A549 (cell line): ENCODE measurements at regions not wholly inside any gene's neighbourhood (a gene's known extent, or its start where the extent isn't known, plus 50 kb on each side); places are given as distances from the start of the nearest gene placed in this dataset.

ENCODE experiments used
- ATAC-seq, 2 experiments: fragments of 200-7000 bp in 1 of 2; fragments of >200 bp in 1 of 2; cut with Nextera tagmentation in 1 of 2; cut with Tn5 transposase in 1 of 2; 3 replicates each; pipeline versions ENCODE4 v1.8.0 to v1.9.1; 2018 to 2020; ENCODE audit warnings: mild to moderate bottlenecking in 1 of 2, moderate library complexity in 1 of 2
- CTCF ChIA-PET: fragments of 300-600 bp; sonication (Branson Sonifier 250); formaldehyde crosslinking; extraction: SDS; loops from one replicate; lab custom pipeline; 2021; ENCODE audit warnings: antibody characterized with exemption, inconsistent platforms; lab: Yijun Ruan, JAX
- POLR2A ChIA-PET: fragments of 350-600 bp; formaldehyde crosslinking; extraction: SDS; loops from one replicate; lab custom pipeline; 2021; ENCODE audit warnings: antibody characterized with exemption, inconsistent platforms; lab: Yijun Ruan, JAX
- DNase-seq, 2 experiments: peaks; one replicate each; pipeline versions ENCODE4 v3.0.0 to v3.0.0-alpha.2; 2011 to 2016; ENCODE audit warnings: low read depth in 1 of 2, low spot score in 1 of 2
- FAIRE-seq: peaks from 2 replicates; lab custom pipeline; 2011; peaks lifted over from hg19 to GRCh38; lab: Jason Lieb, UNC
- H3K27ac ChIP-seq, 2 experiments: fragments of >200 bp; sonication (Bioruptor Twin); formaldehyde crosslinking; 3 replicates each; pipeline ENCODE4 v1.5.1; 2016 to 2017
- H3K4me1 ChIP-seq: fragments of >200 bp; sonication (Bioruptor Twin); formaldehyde crosslinking; 3 replicates; pipeline ENCODE4 v1.6.1; 2016
- H3K4me2 ChIP-seq: fragments of >200 bp; sonication (Bioruptor Twin); formaldehyde crosslinking; 3 replicates; pipeline ENCODE4 v1.6.1; 2016
- H3K4me3 ChIP-seq: fragments of >200 bp; sonication (Bioruptor Twin); formaldehyde crosslinking; 3 replicates; pipeline ENCODE4 v1.5.1; 2016
- H3K9me3 ChIP-seq: fragments of >200 bp; sonication (Bioruptor Twin); formaldehyde crosslinking; 3 replicates; pipeline ENCODE4 v1.6.1; 2016
- ATOH8 ChIP-seq: fragments of 250-450 bp; sonication (Bioruptor Pico); IDR thresholded peaks from 2 replicates; pipeline ENCODE4 v1.5.0; 2020; ENCODE audit warnings: low read depth, mild to moderate bottlenecking, moderate library complexity
- CTCF ChIP-seq: fragments of >200 bp; sonication (Bioruptor Twin); formaldehyde crosslinking; IDR thresholded peaks from 3 replicates; pipeline ENCODE4 v1.5.1; 2016
- ELK1 ChIP-seq: fragments of 150-350 bp; IDR thresholded peaks from 2 replicates; pipeline ENCODE4 v1.6.1; 2014; ENCODE audit warnings: low read depth, mild to moderate bottlenecking, low read length
- EP300 ChIP-seq, 2 experiments: fragments of >200 bp; sonication (Bioruptor Twin); formaldehyde crosslinking; IDR thresholded peaks; 2 replicates in 1 of 2; 3 replicates in 1 of 2; pipeline ENCODE4 v1.6.1; 2016 to 2017
- ESRRA ChIP-seq: fragments of 150-350 bp; IDR thresholded peaks from 2 replicates; pipeline ENCODE4 v1.6.1; 2014; ENCODE audit warnings: mild to moderate bottlenecking, low read length, borderline replicate concordance
- FOSB ChIP-seq: fragments of 250-450 bp; sonication (Bioruptor Pico); IDR thresholded peaks from 2 replicates; pipeline ENCODE4 v1.5.0; 2020; ENCODE audit warnings: mild to moderate bottlenecking, moderate library complexity
- FOXS1 ChIP-seq: fragments of 250-450 bp; sonication (Bioruptor Pico); IDR thresholded peaks from 2 replicates; pipeline ENCODE4 v1.5.0; 2020; ENCODE audit warnings: mild to moderate bottlenecking, moderate library complexity
- GATA3 ChIP-seq: IDR thresholded peaks from 2 replicates; pipeline ENCODE4 v1.6.1; 2012; ENCODE audit warnings: borderline replicate concordance
- HDAC2 ChIP-seq: fragments of 200-600 bp; sonication (generic); IDR thresholded peaks from 2 replicates; pipeline ENCODE4 v1.6.1; 2016
- HOXA7 ChIP-seq: fragments of 250-450 bp; sonication (Bioruptor Pico); IDR thresholded peaks from 2 replicates; pipeline ENCODE4 v1.5.0; 2020; ENCODE audit warnings: mild to moderate bottlenecking, moderate library complexity
- HOXB5 ChIP-seq: fragments of 250-450 bp; sonication (Bioruptor Pico); IDR thresholded peaks from 2 replicates; pipeline ENCODE4 v1.5.0; 2020; ENCODE audit warnings: mild to moderate bottlenecking, moderate library complexity
- KDM1A ChIP-seq: fragments of 200-600 bp; sonication (generic); IDR thresholded peaks from 2 replicates; pipeline ENCODE4 v1.6.1; 2016; ENCODE audit warnings: low read depth, mild to moderate bottlenecking
- MAFK ChIP-seq: fragments of 450-650 bp; IDR thresholded peaks from 2 replicates; pipeline ENCODE4 v1.6.1; 2014; ENCODE audit not compliant: partially characterized antibody
- MYC ChIP-seq: IDR thresholded peaks from 2 replicates; pipeline ENCODE4 v1.6.1; 2012; ENCODE audit warnings: mild to moderate bottlenecking, inconsistent platforms, low read length, improper control_type of control experiment, borderline replicate concordance
- NPAS2 ChIP-seq: fragments of 250-450 bp; sonication (Bioruptor Pico); IDR thresholded peaks from 2 replicates; pipeline ENCODE4 v1.8.0; 2022; ENCODE audit warnings: mild to moderate bottlenecking, moderate library complexity, borderline replicate concordance
- NR3C1 ChIP-seq: fragments of >200 bp; sonication (Bioruptor Twin); formaldehyde crosslinking; IDR thresholded peaks from 3 replicates; pipeline ENCODE4 v1.6.1; 2017
- PBX3 ChIP-seq: IDR thresholded peaks from 2 replicates; pipeline ENCODE4 v1.6.1; 2012
- POLR2A ChIP-seq: IDR thresholded peaks from 2 replicates; pipeline ENCODE4 v1.6.1; 2012; ENCODE audit warnings: mild to moderate bottlenecking, low read length
- RCOR1 ChIP-seq: fragments of 150-350 bp; IDR thresholded peaks from 2 replicates; pipeline ENCODE4 v1.6.1; 2014; ENCODE audit warnings: antibody characterized with exemption, low read length, low read depth
- RNF2 ChIP-seq: fragments of 200-600 bp; sonication (generic); IDR thresholded peaks from 2 replicates; pipeline ENCODE4 v1.6.1; 2016; ENCODE audit warnings: low read depth, mild to moderate bottlenecking, antibody characterized with exemption, moderate library complexity, borderline replicate concordance
- SREBF2 ChIP-seq: fragments of 450-650 bp; IDR thresholded peaks from 2 replicates; pipeline ENCODE4 v1.6.1; 2014; ENCODE audit warnings: mild to moderate bottlenecking, moderate library complexity
- USF2 ChIP-seq: fragments of 450-650 bp; IDR thresholded peaks from 2 replicates; pipeline ENCODE4 v1.6.1; 2014; ENCODE audit warnings: antibody characterized with exemption
- ZNF302 ChIP-seq: fragments of 250-450 bp; sonication (Bioruptor Pico); IDR thresholded peaks from 2 replicates; pipeline ENCODE4 v1.9.0; 2021; ENCODE audit warnings: inconsistent platforms, mild to moderate bottlenecking, moderate library complexity
- WGBS: methylation state at CpG from one replicate; pipeline ENCODE4 v1.1.6; 2017; ENCODE audit errors: missing lambda C conversion rate; 5-methylcytosine and 5-hydroxymethylcytosine counted together

- H3K4me3 ChIP-seq: no peak overlapping the region
- ATAC-seq (no peak), DNase-seq (no peak), FAIRE-seq (no peak)
- TF ChIP-seq SREBF2: no peak
- no peak for TF ChIP-seq HOXB5
- no peak for TF ChIP-seq CTCF
- no peak for TF ChIP-seq RNF2
- TF ChIP-seq NR3C1: no peak
- no peak for TF ChIP-seq ELK1
- H3K4me2 ChIP-seq: no peak overlapping the region
- ChIA-PET POLR2A (no interaction called here), CTCF (interaction anchor here (0.7 to 1.8 kb wide), 2 partner anchors 9 to 59 kb away, joined by 3 to 4 read pairs; no protein-coding TSS in a partner anchor)
- no peak overlapping the region for H3K27ac ChIP-seq
- WGBS: 56% methylated on average over 3 of the region's 3 CpGs
- H3K9me3 ChIP-seq: no peaks in the 10 kb centered on the region
- 0 out of 3 replicates have a peak, but pooled peaks cover under 1% of the 10 kb centered on the region for H3K4me1 ChIP-seq
Observed at GRCh38 chr4:100056701-100057100, 106.6 kb upstream of the H2AZ1 start.

- no peak overlapping the region for H3K27ac ChIP-seq
- ChIA-PET CTCF (no interaction called here), POLR2A (no interaction called here)
- no peak for ATAC-seq
- H3K4me3 ChIP-seq: no peak overlapping the region
- 47% methylated on average over 3 of the region's 3 CpGs for WGBS
- H3K4me1 ChIP-seq: no peaks in the 10 kb centered on the region
- H3K4me2 ChIP-seq: no peak overlapping the region
- DNase-seq: no peak
- H3K9me3 ChIP-seq: no peaks in the 10 kb centered on the region
- TF ChIP-seq ATOH8 (CRISPR knock-in tag) (no peak), HOXA7 (no peak), FOSB (CRISPR knock-in tag) (no peak), MYC (no peak), RCOR1 (no peak), PBX3 (no peak), HDAC2 (no peak), USF2 (no peak), KDM1A (no peak), GATA3 (no peak), FOXS1 (CRISPR knock-in tag) (no peak), EP300 (IDR thresholded peaks at IDR 0.05) (no peak), ESRRA (no peak), RNF2 (no peak), ZNF302 (CRISPR knock-in tag) (no peak), POLR2A (no peak), MAFK (no peak), NPAS2 (no peak)
- no peak for FAIRE-seq
Observed at GRCh38 chr4:100054071-100054470, 104.0 kb upstream of the H2AZ1 start.
